Endothelial cell of umbilical vein (primary cell): ENCODE measurements at regions not wholly inside any gene's neighbourhood (a gene's known extent, or its start where the extent isn't known, plus 50 kb on each side); places are given as distances from the start of the nearest gene placed in this dataset.

Experiments
- BruUV-seq: library from RNA; stranded (reverse); fragments of 400-500 nt; replicated peaks from 2 replicates; lab custom pipeline; 2021; lab: Mats Ljungman, UMichigan
- CTCF ChIA-PET: fragments of 300-600, 350-600 bp; sonication (Branson Sonifier 250); formaldehyde crosslinking; loops from one replicate; lab custom pipeline; 2021; ENCODE audit warnings: antibody characterized with exemption, inconsistent platforms; lab: Charles Lee
- POLR2A ChIA-PET: fragments of 300-600, 350-600 bp; sonication (Branson Sonifier 250); formaldehyde crosslinking; loops from one replicate; lab custom pipeline; 2021; ENCODE audit warnings: antibody characterized with exemption, inconsistent platforms; lab: Charles Lee
- DNase-seq: peaks from one replicate; pipeline ENCODE4 v3.0.0-alpha.2; 2011; ENCODE audit warnings: low read depth, low spot score
- FAIRE-seq: peaks from 2 replicates; lab custom pipeline; 2011; peaks lifted over from hg19 to GRCh38; lab: Jason Lieb, UNC
- H2AFZ ChIP-seq: 2 replicates; pipeline ENCODE4 v1.6.0; 2012; ENCODE audit warnings: low read depth, low read length, control low read depth, inconsistent platforms
- H3K27ac ChIP-seq: 2 replicates; pipeline ENCODE4 v1.5.1; 2011; ENCODE audit warnings: low read depth, mild to moderate bottlenecking, control low read depth, low read length, moderate library complexity; ENCODE audit not compliant: insufficient read depth
- H3K27me3 ChIP-seq, 2 experiments: 2 replicates each; pipeline versions ENCODE4 v1.6.0 to v1.6.1; 2011; ENCODE audit warnings: low read length in 2 of 2, mixed read lengths in 1 of 2; ENCODE audit not compliant: control insufficient read depth in 2 of 2, insufficient read depth in 2 of 2
- H3K36me3 ChIP-seq, 2 experiments: 2 replicates in 1 of 2; 3 replicates in 1 of 2; pipeline ENCODE4 v1.5.1; 2011; ENCODE audit warnings: low read length in 2 of 2, mild to moderate bottlenecking in 1 of 2, moderate library complexity in 1 of 2; ENCODE audit not compliant: control insufficient read depth in 2 of 2, insufficient read depth in 2 of 2; ENCODE audit errors: extremely low read depth in 1 of 2
- H3K4me1 ChIP-seq: 3 replicates; pipeline ENCODE4 v1.5.1; 2011; ENCODE audit warnings: mild to moderate bottlenecking, low read length; ENCODE audit not compliant: control insufficient read depth, insufficient read depth; ENCODE audit errors: extremely low read depth
- H3K4me2 ChIP-seq: 2 replicates; pipeline ENCODE4 v1.6.1; 2011; ENCODE audit warnings: low read length, control low read depth, mixed read lengths; ENCODE audit not compliant: insufficient read depth
- H3K4me3 ChIP-seq, 3 experiments: fragments of 200-600 bp in 1 of 3; sonication (generic), shearing (Covaris generic) in 1 of 3; replicated peaks in 1 of 3; 2 replicates each; pipeline ENCODE4 v1.5.1; 2011 to 2016; ENCODE audit warnings: control low read depth in 3 of 3, low read length in 3 of 3, mild to moderate bottlenecking in 2 of 3, inconsistent platforms in 1 of 3, low read depth in 1 of 3, moderate library complexity in 1 of 3; ENCODE audit not compliant: insufficient read depth in 1 of 3
- H3K79me2 ChIP-seq: 2 replicates; pipeline ENCODE4 v1.6.0; 2012; ENCODE audit warnings: low read length, inconsistent platforms; ENCODE audit not compliant: control insufficient read depth, insufficient read depth
- H3K9ac ChIP-seq: replicated peaks from 2 replicates; pipeline ENCODE3; 2011; ENCODE audit warnings: low read length, control low read depth; ENCODE audit not compliant: insufficient read depth; ENCODE audit errors: extremely low read depth
- H3K9me1 ChIP-seq: replicated peaks from 3 replicates; pipeline ENCODE4 v1.6.0; 2011; ENCODE audit warnings: mild to moderate bottlenecking, low read length; ENCODE audit not compliant: control insufficient read depth, insufficient read depth; ENCODE audit errors: extremely low read depth
- H3K9me3 ChIP-seq: replicated peaks from 2 replicates; pipeline ENCODE4 v1.5.1; 2012; ENCODE audit warnings: low read length, inconsistent platforms; ENCODE audit not compliant: control insufficient read depth, insufficient read depth
- H4K20me1 ChIP-seq: replicated peaks from 2 replicates; pipeline ENCODE3; 2011; ENCODE audit warnings: mild to moderate bottlenecking, low read length; ENCODE audit not compliant: control insufficient read depth, insufficient read depth; ENCODE audit errors: extremely low read depth
- CTCF ChIP-seq, 2 donors: IDR thresholded peaks; 1 replicate in 1 of 2; 2 replicates in 1 of 2; pipeline ENCODE4 v1.5.1; 2011; ENCODE audit warnings: low read length in 2 of 2, mild to moderate bottlenecking in 2 of 2, moderate library complexity in 2 of 2, control low read depth in 1 of 2, inconsistent platforms in 1 of 2, low read depth in 1 of 2; ENCODE audit not compliant: insufficient read depth in 1 of 2; ENCODE audit errors: extremely low read depth in 1 of 2
- EZH2 ChIP-seq: IDR thresholded peaks from 2 replicates; pipeline ENCODE4 v1.6.1; 2012; ENCODE audit warnings: borderline replicate concordance, low read depth, mild to moderate bottlenecking, moderate library complexity, low read length, inconsistent platforms; ENCODE audit not compliant: severe bottlenecking
- FOS ChIP-seq: IDR thresholded peaks from 2 replicates; pipeline ENCODE4 v1.6.1; 2011; ENCODE audit warnings: mild to moderate bottlenecking, low read length, moderate library complexity, borderline replicate concordance; ENCODE audit not compliant: insufficient read depth
- GATA2 ChIP-seq: IDR thresholded peaks from 2 replicates; pipeline ENCODE4 v1.7.0; 2011; ENCODE audit warnings: low read depth, mild to moderate bottlenecking, moderate library complexity, mixed read lengths, low read length; ENCODE audit not compliant: insufficient read length, insufficient read depth
- JUN ChIP-seq: IDR thresholded peaks from 2 replicates; pipeline ENCODE4 v1.6.1; 2011; ENCODE audit warnings: borderline replicate concordance, low read depth; ENCODE audit not compliant: insufficient read length, insufficient read depth
- MAX ChIP-seq: IDR thresholded peaks from 2 replicates; pipeline ENCODE4 v1.6.1; 2011; ENCODE audit not compliant: insufficient read depth, insufficient read length
- MYC ChIP-seq: IDR thresholded peaks from one replicate; pipeline ENCODE4 v1.6.1; 2011; ENCODE audit warnings: mild to moderate bottlenecking, low read depth, low read length
- POLR2A ChIP-seq: IDR thresholded peaks from 2 replicates; pipeline ENCODE4 v1.6.1; 2012; ENCODE audit warnings: low read depth, mild to moderate bottlenecking, control low read depth, low read length
- POLR2AphosphoS5 ChIP-seq: IDR thresholded peaks from 2 replicates; pipeline ENCODE4 v1.6.1; 2012; ENCODE audit warnings: low read depth, mild to moderate bottlenecking, control low read depth, low read length, moderate library complexity; ENCODE audit not compliant: insufficient read depth
- dilution Hi-C: fragments of 300-500 bp; cut with MboI; formaldehyde crosslinking; loops from one replicate; pipeline ENCODE4 v1.15.0; 2019; ENCODE audit warnings: low sequenced_read_pairs; ENCODE audit not compliant: extremely low pct_ligation_motif_present
- intact Hi-C: fragments of 100-400 bp; cut with micrococcal nuclease; formaldehyde crosslinking; loops from one replicate; pipeline ENCODE4 v1.10.0; 2022

- no peak overlapping the region for H3K4me2 ChIP-seq
- FAIRE-seq (no peak), DNase-seq (no peak)
- H3K27ac ChIP-seq = no peak overlapping the region
- ChIA-PET POLR2A (no interaction called here), CTCF (no interaction called here)
- intact Hi-C loops = no loop called here
- no peaks in the 10 kb centered on the region for H3K79me2 ChIP-seq
- peaks cover 5% of the 10 kb centered on the region for H3K9me3 ChIP-seq
- no peaks in the 10 kb centered on the region for H3K4me1 ChIP-seq
- no peaks in the 10 kb centered on the region for H3K27me3 ChIP-seq
- no peaks in the 10 kb centered on the region for H4K20me1 ChIP-seq
- no peak overlapping the region for H3K9ac ChIP-seq
- H3K9me1 ChIP-seq = no peaks in the 10 kb centered on the region
- no peak overlapping the region for H3K4me3 ChIP-seq
- no TSS peak for BruUV-seq
- dilution Hi-C loops = no loop called here
- H3K36me3 ChIP-seq = no peaks in the 10 kb centered on the region
- TF ChIP-seq JUN (no peak), POLR2A (no peak), CTCF (IDR thresholded peaks at IDR 0.05; ENCODE audit: extremely low read depth in 1 of 2, insufficient read depth in 1 of 2, low read depth in 1 of 2, low read length in 2 of 2) (no peak), MAX (no peak), EZH2 (no peak), POLR2AphosphoS5 (no peak), GATA2 (no peak), MYC (no peak), FOS (no peak)
- no peak overlapping the region for H2AFZ ChIP-seq
Measured at GRCh38 chr10:130741901-130742855, 569.3 kb downstream of the TCERG1L start.
